Mammary epithelial cell (primary cell): ENCODE measurements at regions not wholly inside any gene's neighbourhood (a gene's known extent, or its start where the extent isn't known, plus 50 kb on each side); places are given as distances from the start of the nearest gene placed in this dataset.

Experiments
- EZH2 ChIP-seq: IDR thresholded peaks from 2 replicates; pipeline ENCODE4 v1.6.1; 2012; ENCODE audit warnings: low read length, inconsistent platforms, borderline replicate concordance
- TF ChIP-seq, protein P1 (sequence below), 2 donors: IDR thresholded peaks in 1 of 2; conservative IDR thresholded peaks in 1 of 2; 2 replicates each; pipeline ENCODE4 v1.5.1; 2011 to 2012; ENCODE audit warnings: inconsistent platforms in 2 of 2, low read length in 2 of 2, mild to moderate bottlenecking in 2 of 2, control low read depth in 1 of 2, low read depth in 1 of 2; ENCODE audit not compliant: insufficient read depth in 1 of 2; ENCODE audit errors: extremely low read depth in 1 of 2

DNA sequence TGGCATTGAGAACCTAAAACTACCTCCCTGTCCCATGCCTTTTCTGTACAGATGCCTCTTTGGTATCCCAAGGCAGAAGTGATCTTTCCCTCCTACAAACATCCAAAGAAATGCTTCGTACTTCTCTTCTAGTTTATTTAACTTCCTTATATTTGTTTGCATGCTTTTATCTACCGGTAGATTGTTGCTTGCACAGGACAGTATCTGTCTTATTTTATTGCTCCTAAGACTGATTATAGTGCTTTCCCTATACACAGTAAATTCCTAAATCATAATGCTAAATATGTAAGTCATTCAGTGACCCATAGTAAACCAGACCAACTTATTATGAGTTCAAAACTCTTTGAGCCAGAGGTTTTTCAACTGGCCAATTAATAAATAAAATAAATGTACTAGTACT, 156.9 kb downstream of the PRELID2 start:
- TF ChIP-seq, protein P1, sequence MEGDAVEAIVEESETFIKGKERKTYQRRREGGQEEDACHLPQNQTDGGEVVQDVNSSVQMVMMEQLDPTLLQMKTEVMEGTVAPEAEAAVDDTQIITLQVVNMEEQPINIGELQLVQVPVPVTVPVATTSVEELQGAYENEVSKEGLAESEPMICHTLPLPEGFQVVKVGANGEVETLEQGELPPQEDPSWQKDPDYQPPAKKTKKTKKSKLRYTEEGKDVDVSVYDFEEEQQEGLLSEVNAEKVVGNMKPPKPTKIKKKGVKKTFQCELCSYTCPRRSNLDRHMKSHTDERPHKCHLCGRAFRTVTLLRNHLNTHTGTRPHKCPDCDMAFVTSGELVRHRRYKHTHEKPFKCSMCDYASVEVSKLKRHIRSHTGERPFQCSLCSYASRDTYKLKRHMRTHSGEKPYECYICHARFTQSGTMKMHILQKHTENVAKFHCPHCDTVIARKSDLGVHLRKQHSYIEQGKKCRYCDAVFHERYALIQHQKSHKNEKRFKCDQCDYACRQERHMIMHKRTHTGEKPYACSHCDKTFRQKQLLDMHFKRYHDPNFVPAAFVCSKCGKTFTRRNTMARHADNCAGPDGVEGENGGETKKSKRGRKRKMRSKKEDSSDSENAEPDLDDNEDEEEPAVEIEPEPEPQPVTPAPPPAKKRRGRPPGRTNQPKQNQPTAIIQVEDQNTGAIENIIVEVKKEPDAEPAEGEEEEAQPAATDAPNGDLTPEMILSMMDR (conservative IDR thresholded peaks at IDR 0.05 in 1 of 2, IDR thresholded peaks at IDR 0.05 in 1 of 2; ENCODE audit: extremely low read depth in 1 of 2, insufficient read depth in 1 of 2, low read depth in 1 of 2, low read length in 2 of 2) = no peak
- TF ChIP-seq EZH2 = no peak
